Spinal cord (tissue), 9 donors: ENCODE measurements at regions not wholly inside any gene's neighbourhood (a gene's known extent, or its start where the extent isn't known, plus 50 kb on each side); places are given as distances from the start of the nearest gene placed in this dataset.

Experiments used
- DNase-seq, 6 donors: peaks; one replicate each; pipeline versions ENCODE4 v3.0.0 to v3.0.0-alpha.2; 2013 to 2015; ENCODE audit warnings: low spot score in 6 of 6, low read depth in 4 of 6
- H3K27ac ChIP-seq: one replicate; pipeline ENCODE4 v1.5.1; 2013; ENCODE audit warnings: low read depth, low read length, control low read depth
- H3K27me3 ChIP-seq: one replicate; pipeline ENCODE4 v1.6.1; 2013; ENCODE audit warnings: low read length; ENCODE audit not compliant: control insufficient read depth, insufficient read depth
- H3K36me3 ChIP-seq: one replicate; pipeline ENCODE4 v1.6.1; 2013; ENCODE audit warnings: low read length; ENCODE audit not compliant: control insufficient read depth, insufficient read depth
- H3K4me1 ChIP-seq: one replicate; pipeline ENCODE4 v1.6.1; 2013; ENCODE audit warnings: low read length; ENCODE audit not compliant: control insufficient read depth, insufficient read depth
- H3K4me3 ChIP-seq: one replicate; pipeline ENCODE4 v1.5.1; 2013; ENCODE audit warnings: low read depth, low read length, control low read depth
- H3K9me3 ChIP-seq: one replicate; pipeline ENCODE4 v1.6.1; 2013; ENCODE audit warnings: low read length; ENCODE audit not compliant: control insufficient read depth, insufficient read depth
- WGBS: methylation state at CpG from one replicate; pipeline ENCODE4 v1.1.5; 2013; ENCODE audit warnings: missing lambda C conversion rate; ENCODE audit not compliant: insufficient coverage; 5-methylcytosine and 5-hydroxymethylcytosine counted together
- donor health status: healthy.

GRCh38 chr12:124168016-124168786 lies 126.7 kb upstream of the RFLNA start:
- H3K36me3 ChIP-seq = no peaks in the 10 kb centered on the region
- H3K27me3 ChIP-seq = no peaks in the 10 kb centered on the region
- H3K27ac ChIP-seq = no peak overlapping the region
- WGBS = 85% methylated on average over 5 of the region's 8 CpGs
- no peaks in the 10 kb centered on the region for H3K4me1 ChIP-seq
- H3K9me3 ChIP-seq = no peaks in the 10 kb centered on the region
- peak in 1 of 6 donors; percentile 11 for DNase-seq
- H3K4me3 ChIP-seq = no peak overlapping the region

- 83% methylated on average over 2 of the region's 4 CpGs for WGBS
- DNase-seq = no peak
- H3K9me3 ChIP-seq = no peaks in the 10 kb centered on the region
- H3K36me3 ChIP-seq = no peaks in the 10 kb centered on the region
- peaks cover 5% of the 10 kb centered on the region for H3K4me1 ChIP-seq
- H3K27ac ChIP-seq = no peak overlapping the region
- no peak overlapping the region for H3K4me3 ChIP-seq
- H3K27me3 ChIP-seq = no peaks in the 10 kb centered on the region
Measured at GRCh38 chr12:124169577-124170284, 125.2 kb upstream of the RFLNA start.

DNA sequence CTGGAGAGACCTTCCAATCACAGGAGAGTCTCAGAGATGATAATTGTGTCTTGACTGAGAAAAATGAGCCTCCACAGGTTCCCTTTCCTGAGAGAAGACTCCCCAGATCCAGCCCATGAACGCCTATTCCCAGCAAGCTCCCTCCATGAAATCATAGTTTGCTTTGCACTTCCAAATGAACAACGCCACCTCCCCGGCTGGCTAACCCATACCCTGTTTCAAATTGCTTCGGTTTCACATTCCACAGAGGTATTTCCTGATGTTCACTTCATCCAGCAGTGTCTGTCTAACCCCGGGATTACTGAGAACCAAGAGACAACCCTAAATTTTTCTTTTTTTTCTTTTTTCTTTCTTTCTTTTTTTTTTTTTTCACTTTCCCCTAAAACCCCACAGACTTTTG lies 124.1 kb upstream of the RFLNA start:
- no peak overlapping the region for H3K27ac ChIP-seq
- WGBS = 85% methylated on average over 5 of the region's 5 CpGs
- DNase-seq = no peak
- peaks cover 13% of the 10 kb centered on the region for H3K4me1 ChIP-seq
- no peaks in the 10 kb centered on the region for H3K27me3 ChIP-seq
- H3K36me3 ChIP-seq = no peaks in the 10 kb centered on the region
- H3K4me3 ChIP-seq = no peak overlapping the region
- H3K9me3 ChIP-seq = no peaks in the 10 kb centered on the region

DNA sequence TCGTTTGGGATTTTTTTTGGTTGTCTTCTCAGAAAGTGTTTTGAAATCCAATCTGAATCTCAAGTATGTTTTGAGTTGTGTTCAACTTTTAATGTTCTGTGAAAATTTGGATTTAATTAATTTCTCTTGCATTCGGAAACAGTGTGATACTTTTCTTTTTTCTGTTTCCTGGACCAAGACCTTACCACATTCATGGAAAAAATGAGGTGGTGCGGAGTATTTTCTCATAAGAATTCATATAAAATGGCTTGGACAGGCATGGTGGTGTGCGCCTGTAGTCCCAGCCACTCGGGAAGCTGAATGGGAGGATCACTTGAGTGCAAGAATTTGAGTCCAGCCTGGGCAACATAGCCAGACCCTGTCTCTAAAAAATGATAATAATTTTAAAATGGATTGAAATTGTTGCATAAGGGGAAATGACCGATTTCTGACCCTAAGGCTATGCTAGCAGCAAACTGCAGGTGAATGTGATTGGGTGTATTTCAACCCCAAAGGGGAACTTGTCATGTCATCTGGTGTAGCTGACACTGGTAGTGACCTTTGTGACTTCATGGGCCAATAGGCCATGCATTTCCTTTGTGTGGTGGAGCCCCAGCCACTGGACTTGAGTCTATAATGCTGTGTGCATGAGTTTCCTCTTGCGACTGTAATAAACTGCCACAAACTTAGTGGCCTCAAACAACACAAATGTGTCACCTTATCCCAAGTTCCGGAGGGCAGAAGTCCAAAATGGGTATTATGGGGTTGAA lies 123.5 kb upstream of the RFLNA start:
- WGBS = 100% methylated on average over 3 of the region's 8 CpGs
- Histone ChIP-seq H3K4me3 (no peak overlapping the region), H3K27ac (no peak overlapping the region), H3K27me3 (no peaks in the 10 kb centered on the region), H3K4me1 (peaks cover 14% of the 10 kb centered on the region), H3K36me3 (no peaks in the 10 kb centered on the region), H3K9me3 (no peaks in the 10 kb centered on the region)
- no peak for DNase-seq

- Histone ChIP-seq H3K27me3 (no peaks in the 10 kb centered on the region), H3K4me3 (no peak overlapping the region), H3K4me1 (peaks cover 14% of the 10 kb centered on the region), H3K36me3 (no peaks in the 10 kb centered on the region), H3K9me3 (no peaks in the 10 kb centered on the region), H3K27ac (no peak overlapping the region)
- DNase-seq = no peak
- 93% methylated on average over 3 of the region's 6 CpGs for WGBS
Measured at GRCh38 chr12:124172636-124173035, 122.3 kb upstream of the RFLNA start.

- H3K27me3 ChIP-seq = no peaks in the 10 kb centered on the region
- DNase-seq = no peak
- H3K9me3 ChIP-seq = no peaks in the 10 kb centered on the region
- 100% methylated on average over 1 of the region's 7 CpGs for WGBS
- H3K36me3 ChIP-seq = no peaks in the 10 kb centered on the region
- no peak overlapping the region for H3K4me3 ChIP-seq
- peaks cover 14% of the 10 kb centered on the region for H3K4me1 ChIP-seq
- peak overlapping the region; percentile 52 for H3K27ac ChIP-seq
Measured at GRCh38 chr12:124173692-124174091, 121.2 kb upstream of the RFLNA start.

DNA sequence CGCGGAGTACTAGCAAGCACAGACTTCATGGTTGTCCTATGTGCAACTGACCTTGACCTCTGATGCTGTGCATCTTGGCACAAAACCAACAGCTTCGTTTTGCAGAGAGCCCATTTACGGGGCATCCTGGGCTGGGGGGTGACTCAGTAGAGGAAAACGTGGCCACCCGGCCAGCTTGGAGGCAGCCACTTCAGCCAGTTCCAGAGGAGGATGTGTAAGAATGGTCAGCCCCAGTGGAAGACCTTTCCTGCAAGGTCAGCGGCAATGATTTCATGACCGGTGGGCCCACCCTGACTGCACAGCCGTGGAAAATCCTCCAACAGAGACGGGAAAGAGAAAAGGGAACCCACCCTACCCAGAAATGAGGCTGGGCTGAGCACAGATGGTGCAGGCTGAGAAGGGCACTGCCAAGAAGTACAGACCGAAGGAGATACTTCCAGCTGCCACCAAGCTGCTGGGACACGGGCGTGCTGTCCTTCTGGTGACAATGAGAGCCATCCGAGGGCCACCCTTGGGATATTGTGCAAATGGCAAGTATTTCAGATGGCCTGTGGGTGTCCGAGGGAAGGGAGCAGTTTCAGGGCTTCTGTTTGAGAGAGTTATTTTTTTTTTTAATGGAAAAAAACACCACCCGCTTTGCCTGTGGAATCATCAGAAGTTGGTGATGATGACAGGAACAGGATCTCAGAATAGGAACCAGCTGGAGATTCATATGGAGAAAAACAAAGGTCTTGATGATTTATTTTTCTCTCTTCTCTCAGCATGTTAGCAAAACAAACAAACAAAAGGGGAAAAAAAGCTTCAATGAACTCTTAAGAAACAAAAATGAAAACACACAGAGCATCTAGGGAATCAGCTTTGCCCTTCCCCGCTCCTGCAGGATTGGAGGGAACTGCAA lies 120.2 kb upstream of the RFLNA start:
- no peaks in the 10 kb centered on the region for H3K36me3 ChIP-seq
- 64% methylated on average over 14 of the region's 17 CpGs for WGBS
- peak in 2 of 6 donors; percentile 13 to 86 for DNase-seq
- H3K27me3 ChIP-seq = no peaks in the 10 kb centered on the region
- no peaks in the 10 kb centered on the region for H3K9me3 ChIP-seq
- no peak overlapping the region for H3K4me3 ChIP-seq
- peak overlapping the region; percentile 52 for H3K27ac ChIP-seq
- H3K4me1 ChIP-seq = peaks cover 14% of the 10 kb centered on the region

DNA sequence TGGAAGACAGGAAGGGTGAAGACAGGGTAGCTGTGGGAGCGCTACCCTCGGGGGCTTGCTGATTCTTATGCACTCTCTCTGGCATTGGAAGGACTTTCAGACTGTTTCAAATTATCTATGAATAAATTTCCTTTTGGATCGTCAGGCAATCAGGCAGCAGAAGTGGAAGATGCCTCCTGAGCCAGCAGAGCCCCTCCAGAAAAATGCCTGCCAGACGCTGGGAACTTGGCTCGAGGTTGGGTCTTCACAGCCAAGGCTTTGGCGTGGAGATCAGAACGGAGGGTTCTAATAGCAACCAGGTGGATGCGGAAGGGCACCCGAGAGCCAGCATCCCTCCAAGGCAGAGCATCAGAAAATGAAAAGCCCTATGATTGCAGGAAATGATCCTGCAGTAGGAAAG lies 119.2 kb upstream of the RFLNA start:
- Histone ChIP-seq H3K4me3 (no peak overlapping the region), H3K4me1 (peaks cover 18% of the 10 kb centered on the region), H3K27me3 (no peaks in the 10 kb centered on the region), H3K36me3 (no peaks in the 10 kb centered on the region), H3K9me3 (no peaks in the 10 kb centered on the region), H3K27ac (no peak overlapping the region)
- peak in 2 of 6 donors; percentile 74 to 94 for DNase-seq
- 65% methylated on average over 8 of the region's 9 CpGs for WGBS
